Epidermal melanocyte (primary cell): ENCODE measurements at regions not wholly inside any gene's neighbourhood (a gene's known extent, or its start where the extent isn't known, plus 50 kb on each side); places are given as distances from the start of the nearest gene placed in this dataset.
"Not testable (repeated sequence)": the region's sequence is repeated elsewhere in the genome, so short reads cannot be mapped to it uniquely, and the experiment has no call there.

Source experiments
- DNase-seq: peaks from one replicate; pipeline ENCODE4 v3.0.0; 2011; ENCODE audit warnings: low spot score; ENCODE audit not compliant: insufficient read length

DNA sequence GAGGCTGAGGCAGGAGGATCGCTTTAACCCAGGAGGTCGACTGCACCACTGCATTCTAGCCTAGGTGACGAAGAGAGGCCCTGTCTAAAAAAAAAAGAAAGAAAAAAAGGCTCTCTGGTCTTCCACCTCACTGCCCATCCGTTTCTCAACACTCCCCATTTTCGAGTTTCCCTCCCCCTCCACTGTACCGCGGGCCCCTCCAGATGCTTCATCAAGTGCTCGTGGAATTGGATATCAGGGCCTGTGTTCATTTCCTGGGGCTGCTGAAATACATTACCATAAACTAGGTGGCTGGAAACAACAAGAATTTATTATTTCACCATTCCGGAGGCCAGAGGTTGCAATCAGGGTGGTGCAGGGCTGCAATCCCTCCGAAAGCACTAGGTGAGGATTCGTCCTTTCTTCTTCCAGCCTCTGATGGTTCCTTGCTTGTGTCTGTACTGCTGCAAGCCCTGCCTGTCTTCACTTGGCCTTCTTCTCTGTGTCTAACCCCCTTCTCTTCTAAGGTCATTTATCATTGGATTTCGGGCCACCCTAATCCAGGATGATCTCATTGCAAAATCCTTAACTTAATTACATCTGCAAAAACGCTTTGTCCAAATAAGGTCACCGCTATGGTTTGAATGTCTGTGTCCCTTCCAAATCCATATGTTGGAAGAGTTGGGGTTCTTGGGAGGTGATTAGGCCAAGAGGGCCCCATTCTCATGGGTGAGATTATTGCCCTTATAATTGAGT, 135.1 kb downstream of the CRLF3 start:
- DNase-seq: not testable (repeated sequence)

DNA sequence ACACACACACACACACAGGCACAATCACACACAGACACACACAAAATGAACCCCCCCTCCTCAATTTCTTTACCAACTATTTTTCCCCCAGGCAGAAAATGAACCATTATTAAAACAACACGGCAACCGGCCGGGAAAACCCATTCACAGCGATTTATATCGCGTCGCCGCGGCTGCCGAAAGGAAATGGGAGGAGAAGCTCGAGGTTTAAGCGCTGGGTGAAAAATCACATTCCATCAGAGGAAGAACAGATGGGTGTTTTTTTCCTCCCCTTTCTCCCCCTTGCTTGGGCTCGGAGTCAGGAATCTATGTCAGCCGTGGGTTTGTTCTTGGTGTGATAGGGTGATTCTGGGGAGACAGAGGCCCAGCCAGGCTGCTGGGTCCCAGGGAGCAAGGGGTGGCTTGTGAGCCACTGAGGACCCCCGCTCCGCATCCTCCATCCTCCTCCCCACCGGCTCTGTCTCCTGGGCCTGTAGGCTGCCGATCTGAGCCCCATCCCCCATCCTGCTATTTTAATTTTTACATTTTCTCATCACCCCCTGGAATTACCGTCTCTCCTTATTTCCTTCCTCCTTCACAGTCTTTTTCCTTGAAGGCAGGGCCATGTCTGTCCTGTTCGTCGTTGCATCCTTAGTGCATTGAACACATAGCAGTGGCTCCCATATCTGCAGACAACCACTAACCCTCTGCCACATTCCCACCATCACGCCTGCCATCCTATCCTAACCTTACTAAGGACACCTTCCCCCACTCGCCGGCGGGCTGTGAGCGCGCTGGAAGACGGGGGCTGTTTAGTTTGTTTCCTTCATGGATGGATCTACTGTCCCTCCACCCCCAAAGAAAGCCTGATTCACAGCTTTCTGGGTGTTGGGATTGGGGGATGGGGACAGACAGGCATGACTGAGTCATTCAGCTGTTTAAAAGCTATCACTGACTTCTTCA, 137.7 kb downstream of the CRLF3 start:
- not testable (repeated sequence) for DNase-seq

DNA sequence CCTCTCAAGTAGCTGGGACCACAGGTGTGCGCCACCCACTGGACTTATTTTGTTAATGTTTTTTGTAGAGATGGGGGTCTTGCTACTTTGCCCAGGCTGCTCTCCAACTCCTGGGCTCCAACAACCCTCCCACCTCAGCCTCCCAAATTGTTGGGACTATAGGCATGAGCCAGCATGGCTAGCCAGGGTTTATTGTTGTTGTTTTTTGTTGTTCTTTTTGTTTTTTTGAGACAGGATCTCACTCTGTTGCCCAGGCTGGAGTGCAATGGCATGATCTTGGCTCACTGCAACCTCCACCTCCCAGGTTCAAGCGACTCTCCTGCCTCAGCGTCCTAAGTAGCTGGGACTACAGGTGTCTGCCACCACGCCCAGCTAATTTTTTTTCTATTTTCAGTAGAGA, 142.2 kb downstream of the CRLF3 start:
- not testable (repeated sequence) for DNase-seq

DNA sequence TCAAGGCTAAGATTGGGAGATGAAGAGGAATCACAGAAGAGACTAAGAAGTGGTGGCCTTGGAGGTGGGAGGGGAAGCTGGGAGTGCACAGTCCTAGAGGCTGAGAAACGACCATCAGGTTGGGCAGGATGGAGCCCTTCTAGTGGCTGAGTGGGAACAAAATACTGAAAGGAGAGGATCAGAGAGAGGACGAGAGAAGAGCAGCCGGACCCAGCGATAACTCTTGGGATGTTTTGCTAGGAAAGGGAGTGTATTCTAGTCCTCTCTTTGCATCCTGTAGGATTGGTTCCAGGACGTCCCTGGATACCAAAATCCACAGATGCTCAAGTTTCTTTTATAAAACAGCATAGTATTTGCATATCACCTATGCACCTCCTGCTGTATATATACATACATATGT, 143.8 kb downstream of the CRLF3 start:
- DNase-seq: not testable (repeated sequence)

DNA sequence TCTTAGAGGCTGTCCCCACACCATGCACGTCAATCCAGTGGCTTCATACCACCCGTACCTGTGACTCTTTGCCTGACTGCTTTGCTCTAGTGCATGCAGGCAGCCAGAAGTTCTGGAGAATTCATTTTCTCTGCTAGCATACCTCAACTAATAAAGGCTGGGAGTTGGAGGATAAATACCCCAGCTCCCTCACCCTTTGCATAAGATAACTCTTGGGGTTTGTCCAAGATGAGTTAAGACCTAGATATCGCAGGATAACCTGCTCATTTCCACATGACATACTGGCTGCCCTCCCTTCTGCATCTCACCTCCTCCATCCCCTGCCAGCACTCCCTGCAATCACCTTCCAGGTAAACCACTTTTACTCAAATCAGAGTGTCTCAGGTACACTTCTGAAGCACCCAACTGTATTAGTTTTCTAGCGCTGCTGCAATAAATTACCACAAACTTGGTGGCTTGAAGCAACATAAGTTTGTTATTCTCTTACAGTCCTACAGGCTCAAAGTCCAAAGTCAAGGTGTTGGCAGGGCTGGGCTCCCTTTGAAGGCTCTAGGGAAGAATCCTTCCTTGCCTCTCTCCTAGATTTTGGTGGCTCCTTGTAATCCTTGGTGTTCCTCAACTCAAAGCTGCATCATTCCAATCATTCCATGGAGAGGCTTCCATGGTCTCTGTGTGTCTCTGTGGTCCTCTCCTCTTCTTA, 146.8 kb downstream of the CRLF3 start:
- DNase-seq: no peak

DNA sequence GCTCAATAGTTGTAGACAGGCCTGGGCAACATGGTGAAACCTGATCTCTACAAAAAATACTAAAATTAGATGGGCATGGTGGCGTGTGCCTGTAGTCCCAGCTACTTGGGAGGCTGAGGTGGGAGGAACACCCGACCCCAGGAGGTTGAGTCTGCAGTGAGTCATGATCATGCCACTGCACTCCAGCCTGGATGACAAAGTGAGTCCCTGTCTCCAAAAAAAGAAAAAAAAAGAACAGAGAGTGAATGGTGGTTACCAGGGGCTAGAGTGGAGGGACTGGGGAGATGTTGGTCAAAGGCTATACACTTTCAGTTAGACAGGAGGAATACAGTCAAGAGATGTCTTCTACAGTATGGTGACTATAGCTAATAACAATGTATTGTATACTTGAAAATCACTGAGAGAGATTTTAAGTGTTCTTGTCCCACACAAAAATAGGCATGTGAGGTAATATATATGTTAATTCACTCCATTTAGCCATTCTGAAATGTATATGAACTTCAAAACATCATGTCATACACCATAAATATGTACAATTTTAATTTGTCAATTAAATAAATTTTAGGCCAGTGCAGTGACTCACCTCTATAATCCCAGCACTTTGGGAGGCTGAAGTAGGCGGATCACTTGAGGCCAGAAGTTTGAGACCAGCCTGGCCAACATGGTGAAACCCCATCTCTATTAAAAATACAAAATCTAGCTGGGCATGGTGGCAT, 148.6 kb downstream of the CRLF3 start:
- not testable (repeated sequence) for DNase-seq

DNA sequence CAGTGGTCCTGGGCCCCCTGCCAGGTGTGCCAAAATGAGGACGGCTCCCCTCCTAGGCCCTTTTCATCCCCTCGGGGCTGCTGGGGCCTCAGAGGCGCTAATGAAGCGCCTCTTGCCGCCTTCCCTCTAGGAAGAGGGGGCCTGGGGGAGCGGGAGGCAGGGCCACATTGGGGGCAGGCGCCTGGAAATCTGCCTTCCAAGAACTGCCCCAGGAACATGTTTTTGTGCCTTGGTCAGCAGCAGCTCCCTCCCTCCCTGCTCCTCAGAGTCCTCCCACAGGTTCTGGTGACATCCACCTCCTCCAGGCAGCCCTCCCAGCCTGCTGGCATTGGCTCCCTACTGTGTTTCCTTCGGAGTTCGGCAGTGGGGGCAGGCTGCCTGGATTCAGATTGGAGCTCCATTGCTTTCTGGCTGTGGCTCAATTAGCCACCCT, 155.3 kb downstream of the CRLF3 start:
- DNase-seq: not testable (repeated sequence)

DNA sequence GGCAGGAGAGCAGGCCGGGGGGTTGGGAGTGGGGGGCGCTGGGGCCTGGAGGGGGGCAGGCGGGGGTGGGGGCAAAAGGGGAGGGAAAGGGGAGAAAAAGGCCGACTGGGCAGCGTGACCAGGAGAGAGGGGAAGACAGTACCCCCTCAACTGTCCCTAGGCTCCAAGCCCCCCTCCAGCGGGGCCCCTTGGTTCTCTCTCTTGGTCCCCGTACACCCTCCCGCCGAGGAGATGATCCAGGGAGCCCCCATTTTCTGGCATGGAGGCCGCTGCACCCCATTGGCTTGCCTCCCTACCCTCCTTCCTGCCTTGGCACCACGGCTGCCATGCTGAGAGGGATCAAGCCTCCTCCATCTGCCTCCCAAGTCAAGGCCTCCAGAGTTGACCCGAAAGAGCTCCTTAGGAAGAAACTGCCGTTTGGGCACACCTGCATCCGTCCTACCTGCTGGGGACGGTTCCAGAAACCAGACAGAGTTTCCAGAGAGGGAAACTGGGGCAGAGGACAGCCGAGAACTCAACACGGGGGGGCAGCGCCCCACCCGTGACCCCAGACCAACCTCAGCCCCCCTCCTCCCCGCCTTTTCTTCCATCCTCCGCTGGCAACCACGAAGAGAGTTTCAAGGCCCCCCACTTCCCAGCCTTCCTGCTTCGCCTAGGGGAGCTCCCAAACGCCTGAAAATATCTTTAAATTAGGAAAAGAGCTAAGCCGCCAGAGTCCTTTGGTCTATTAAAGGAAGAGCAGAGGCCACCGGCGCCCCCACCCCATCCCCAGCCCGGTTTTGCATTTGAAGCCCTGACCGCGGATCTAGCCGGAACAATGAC, 155.9 kb downstream of the CRLF3 start:
- DNase-seq: not testable (repeated sequence)

DNA sequence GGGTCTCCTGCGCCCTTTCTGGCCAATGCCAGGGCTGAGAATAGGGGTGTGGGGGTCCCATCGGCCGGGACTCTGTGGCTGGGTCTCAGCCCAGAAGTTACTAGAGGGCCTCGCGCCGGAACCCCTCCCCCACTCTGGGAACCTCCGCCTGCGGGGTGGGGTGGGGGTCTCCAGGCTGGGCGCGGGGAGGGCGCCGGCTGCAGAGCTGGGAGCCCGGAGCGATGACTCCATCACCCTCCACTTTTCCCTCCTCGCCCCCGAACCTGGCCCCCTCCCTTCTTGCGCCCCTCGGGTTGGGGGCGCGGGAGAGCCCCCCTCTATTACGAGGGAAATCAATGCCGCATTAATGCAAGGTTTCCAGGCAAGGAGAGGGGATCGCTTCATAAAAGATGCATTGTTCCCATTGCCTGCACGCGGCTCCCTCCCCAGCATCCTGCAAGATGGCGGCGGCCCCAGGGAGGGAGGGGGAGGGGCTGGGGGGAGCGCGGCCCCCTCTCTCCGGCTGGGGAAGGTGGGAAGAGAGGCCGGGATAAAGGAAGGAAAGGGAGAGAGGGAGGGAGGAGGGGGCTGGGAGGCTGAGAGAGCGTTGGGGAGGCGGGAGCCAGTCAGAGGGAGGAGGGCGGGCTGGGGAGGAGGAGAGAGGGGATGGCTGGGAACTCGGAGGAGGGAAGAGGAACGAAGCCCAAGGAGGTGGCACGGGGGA, 156.7 kb downstream of the CRLF3 start:
- DNase-seq: not testable (repeated sequence)

DNA sequence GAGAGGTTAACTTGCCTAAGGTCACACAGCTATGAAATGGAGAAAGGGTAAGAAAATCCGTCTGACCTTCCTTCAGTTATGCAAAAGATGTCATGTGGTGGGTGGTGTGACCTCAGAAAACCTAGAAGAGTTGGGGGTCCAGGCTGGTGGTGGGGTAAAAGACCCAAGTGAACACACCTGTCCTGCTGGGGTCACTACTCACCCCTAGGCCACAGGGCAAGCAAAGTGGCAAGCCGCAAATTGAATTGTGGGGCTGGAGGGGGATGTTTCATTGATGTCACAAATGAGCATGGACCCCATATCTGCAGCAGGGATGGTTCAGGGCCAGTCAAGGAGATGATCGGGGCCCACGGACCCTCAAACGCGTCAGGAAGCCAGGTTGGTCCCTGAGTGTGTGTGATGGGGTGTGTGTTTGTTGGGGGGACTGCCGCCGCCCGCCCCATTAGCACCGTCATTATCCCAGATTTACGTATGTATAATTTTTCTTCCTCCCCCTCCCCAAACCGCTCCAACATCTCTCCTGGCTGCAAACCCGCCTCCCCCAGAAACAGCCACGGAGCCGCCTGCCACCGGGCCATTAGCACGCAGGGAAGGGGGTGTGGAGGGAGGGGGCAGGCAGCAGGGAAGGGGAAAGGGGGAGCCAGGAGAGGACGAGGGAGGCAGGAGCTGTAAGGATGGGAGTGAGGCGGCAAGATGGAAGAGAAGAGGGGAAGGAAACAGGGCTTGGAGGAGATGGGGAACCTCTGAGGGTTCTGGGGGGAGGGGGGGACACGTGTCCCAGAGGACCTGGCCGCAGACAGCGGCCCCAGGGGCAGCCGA, 157.4 kb downstream of the CRLF3 start:
- DNase-seq: not testable (repeated sequence)

DNA sequence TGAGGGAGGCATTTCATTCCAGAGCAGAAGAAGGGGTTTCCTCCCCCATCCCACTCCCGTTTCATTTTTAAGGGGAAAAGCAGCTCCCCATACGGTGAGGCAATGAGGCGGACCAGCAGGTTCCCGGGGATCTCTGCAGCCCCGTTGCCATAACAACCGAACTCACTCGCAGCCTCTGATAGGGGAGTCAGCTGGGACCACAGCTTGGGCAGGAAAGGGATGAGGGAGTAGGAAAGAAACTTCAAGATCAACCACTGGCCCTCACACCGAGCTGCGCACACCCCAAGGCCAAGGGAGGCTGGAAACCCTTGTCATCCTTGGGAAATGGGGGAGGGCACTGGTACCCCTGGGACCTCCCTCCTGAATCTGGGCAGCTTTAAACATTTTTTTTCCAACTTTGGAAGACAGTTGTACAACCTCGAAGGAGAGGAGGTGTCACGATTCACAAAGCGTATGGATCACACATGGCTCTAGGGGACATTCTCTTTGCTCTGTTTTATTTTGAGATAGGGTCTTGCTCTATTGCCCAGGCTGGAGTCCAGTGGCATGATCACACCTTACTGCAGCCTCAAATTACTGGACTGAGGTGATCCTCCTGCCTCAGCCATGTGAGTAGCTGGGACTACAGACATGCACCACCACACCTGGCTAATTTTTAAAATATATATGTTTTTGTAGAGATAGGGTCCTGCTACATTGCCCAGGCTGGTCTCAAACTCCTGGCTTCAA, 160.6 kb downstream of the CRLF3 start:
- not testable (repeated sequence) for DNase-seq

DNA sequence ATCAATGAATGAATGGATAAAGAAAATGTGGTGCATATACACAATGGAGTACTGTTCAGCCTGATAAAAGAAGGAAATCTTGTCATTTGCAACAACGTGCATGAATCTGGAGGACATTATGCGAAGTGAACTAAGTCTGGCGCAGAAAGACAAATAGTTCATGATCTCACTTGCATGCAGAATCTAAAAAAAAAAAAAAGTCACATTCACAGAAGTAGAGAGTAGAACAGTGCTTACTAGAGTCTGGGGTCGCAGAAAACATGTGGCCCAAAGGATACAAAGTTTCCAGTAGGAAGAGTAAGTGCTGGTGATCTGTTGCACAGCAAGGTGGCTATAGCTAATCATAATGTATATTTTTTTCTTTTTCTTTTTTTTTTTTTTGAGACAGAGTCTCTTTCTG, 167.3 kb downstream of the CRLF3 start:
- not testable (repeated sequence) for DNase-seq

DNA sequence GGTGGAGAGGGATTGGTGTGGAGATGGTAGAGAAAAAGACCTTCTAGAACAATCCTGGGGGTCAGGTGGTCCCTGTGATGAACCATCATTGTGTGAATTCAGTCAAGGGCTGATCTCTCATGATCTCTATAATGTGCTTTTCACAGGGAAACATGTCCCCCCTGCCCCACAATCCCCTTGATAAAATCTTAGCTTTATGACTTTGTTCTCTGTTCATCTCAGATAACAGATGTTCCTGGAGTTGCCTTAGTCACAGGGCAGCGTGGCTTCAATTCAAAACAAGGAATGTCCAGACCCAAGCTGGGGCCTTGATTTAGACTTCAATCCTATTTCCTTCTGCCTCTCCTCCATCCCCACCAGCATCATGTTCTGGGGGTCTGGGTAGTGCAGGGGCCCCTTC, 171.5 kb downstream of the CRLF3 start:
- DNase-seq: not testable (repeated sequence)

DNA sequence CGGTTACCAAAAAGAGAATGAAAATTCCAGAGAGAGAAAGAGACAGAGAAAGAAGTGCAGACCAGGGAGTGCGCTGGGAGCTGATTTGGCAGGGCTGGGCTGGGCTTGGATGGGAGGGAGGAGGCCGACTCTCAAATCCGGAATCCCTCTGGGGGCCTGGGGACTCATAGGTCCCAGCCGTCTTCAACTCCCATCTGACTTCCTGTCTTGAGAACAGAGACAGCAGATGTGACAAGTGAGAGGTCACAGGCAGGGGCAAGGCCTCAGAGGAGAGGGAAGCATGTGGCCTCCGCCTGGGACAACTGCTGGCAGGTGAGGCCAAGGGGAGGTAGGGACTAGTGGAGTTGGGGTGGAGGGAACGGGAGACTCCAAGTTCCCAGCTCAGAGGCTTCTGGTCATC, 172.9 kb downstream of the GOSR1 start:
- not testable (repeated sequence) for DNase-seq

DNA sequence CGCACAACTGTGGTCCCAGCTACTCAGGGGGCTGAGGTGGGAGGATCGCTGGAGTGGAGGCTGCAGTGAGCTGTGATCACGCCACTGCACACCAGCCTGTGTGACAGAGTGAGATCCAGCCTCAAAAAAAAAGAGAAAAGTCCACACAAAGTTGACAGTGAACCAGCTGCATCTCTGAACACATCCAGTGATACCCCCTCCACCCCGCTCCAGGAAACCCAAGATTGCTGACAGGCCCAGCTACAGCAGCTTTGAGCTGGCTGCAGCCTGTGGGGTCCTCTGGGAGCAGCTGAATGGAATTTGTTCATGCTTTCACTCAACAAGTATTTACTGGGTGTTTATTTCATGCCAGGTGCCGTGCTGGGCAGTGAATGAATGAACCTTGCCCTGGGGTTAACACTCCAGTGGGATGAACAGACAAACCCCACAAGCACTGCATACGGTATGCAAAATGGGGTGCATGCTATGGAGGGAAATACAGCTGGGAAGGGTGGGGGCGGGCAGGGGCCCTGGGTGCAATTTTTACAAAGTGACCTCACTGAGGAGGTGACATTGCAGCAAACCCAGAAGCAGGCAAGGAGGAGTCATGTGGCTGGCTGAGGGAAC, 170.9 kb downstream of the GOSR1 start:
- DNase-seq: not testable (repeated sequence)

DNA sequence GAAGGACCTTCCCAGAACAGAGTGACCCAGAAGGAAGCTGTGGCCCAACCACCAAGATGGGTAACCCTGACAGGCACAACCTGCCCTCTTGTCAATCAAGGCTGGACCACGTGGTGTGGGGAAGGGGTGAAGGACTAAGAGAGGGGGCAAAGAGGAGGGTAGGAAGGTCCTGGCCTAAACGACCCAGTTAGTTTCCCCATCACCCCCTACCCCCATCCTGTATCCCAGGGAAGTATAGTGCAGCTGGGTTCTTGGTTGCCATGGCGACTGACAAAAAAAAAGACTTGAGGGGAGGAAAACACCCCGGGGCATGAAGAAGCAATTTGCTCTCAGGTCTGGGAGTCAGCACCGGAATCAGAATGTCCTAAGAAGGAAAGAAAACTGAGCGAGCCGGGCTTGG, 168.7 kb downstream of the GOSR1 start:
- not testable (repeated sequence) for DNase-seq

DNA sequence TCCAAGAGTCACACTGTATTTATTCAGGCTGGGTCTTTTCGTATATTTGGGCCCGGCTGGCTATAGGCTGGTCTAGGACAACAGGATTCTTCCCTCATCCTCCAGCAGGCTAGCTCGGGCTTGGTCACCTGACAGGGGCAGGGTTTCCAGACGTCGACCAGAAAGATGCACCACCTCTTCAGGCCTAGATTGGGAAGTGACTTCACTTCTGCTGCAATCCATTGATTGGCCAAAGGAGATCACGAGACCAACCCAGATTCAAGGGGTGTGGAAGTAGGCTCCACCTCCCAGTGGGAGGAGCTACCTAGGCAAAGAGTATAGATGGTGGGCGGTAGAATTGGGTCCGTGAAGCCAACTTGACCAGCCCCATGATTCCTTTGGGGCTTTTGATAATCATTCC, 167.5 kb downstream of the GOSR1 start:
- DNase-seq: not testable (repeated sequence)

DNA sequence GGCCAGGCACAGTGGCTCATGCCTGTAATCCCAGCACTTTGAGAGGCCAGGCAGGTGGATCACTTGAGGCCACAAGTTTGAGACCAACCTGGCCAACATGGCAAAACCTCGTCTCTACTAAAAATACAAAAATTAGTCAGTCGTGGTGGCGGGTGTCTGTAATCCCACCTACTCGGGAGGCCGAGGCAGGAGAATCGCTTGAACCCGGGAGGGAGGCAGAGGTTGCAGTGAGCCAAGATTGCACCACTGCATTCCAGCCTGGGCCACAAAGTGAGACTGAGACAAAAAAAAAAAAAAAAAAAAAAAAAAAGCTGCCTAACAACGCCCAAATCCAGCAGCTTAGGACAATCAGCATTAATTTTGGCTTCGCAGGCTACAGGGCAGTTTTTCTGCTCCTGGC, 167.1 kb downstream of the GOSR1 start:
- not testable (repeated sequence) for DNase-seq
